Natural killer cell treated with Interleukin-12 subunit alpha and Interleukin-12 subunit beta and Interleukin-15 and Interleukin-18, amount 100 ng/mL, for 72 hours (primary cell): ENCODE measurements at regions not wholly inside any gene's neighbourhood (a gene's known extent, or its start where the extent isn't known, plus 50 kb on each side); places are given as distances from the start of the nearest gene placed in this dataset.

Experiments used
- ATAC-seq, 2 donors: fragments of 150-1000 bp; cut with Tn5 transposase in 1 of 2; sonication (Bioruptor Pico), chemical (Tn5 transposase) in 1 of 2; 2 replicates each; pipeline ENCODE4 v1.10.0; 2021
- DNase-seq: peaks from one replicate; pipeline ENCODE4 v3.0.0; 2022; ENCODE audit warnings: low spot score
- H3K27ac Mint-ChIP-seq, 2 donors: 1 replicate in 1 of 2; 2 replicates in 1 of 2; pipeline ENCODE4 v1.8.0; 2022; ENCODE audit warnings: mixed read lengths in 2 of 2, mild to moderate bottlenecking in 1 of 2, moderate library complexity in 1 of 2
- H3K27me3 Mint-ChIP-seq, 2 donors: 1 replicate in 1 of 2; 2 replicates in 1 of 2; pipeline ENCODE4 v1.8.0; 2022; ENCODE audit warnings: mixed read lengths in 2 of 2
- H3K36me3 Mint-ChIP-seq: one replicate; pipeline ENCODE4 v1.8.0; 2022; ENCODE audit warnings: mixed read lengths
- H3K4me1 Mint-ChIP-seq, 2 donors: 1 replicate in 1 of 2; 2 replicates in 1 of 2; pipeline ENCODE4 v1.8.0; 2022; ENCODE audit warnings: low read depth in 2 of 2, mixed read lengths in 2 of 2, mild to moderate bottlenecking in 1 of 2
- H3K4me3 Mint-ChIP-seq: one replicate; pipeline ENCODE4 v1.8.0; 2022; ENCODE audit warnings: mixed read lengths
- H3K9me3 Mint-ChIP-seq: 2 replicates; pipeline ENCODE4 v1.8.0; 2022; ENCODE audit warnings: mixed read lengths

DNA sequence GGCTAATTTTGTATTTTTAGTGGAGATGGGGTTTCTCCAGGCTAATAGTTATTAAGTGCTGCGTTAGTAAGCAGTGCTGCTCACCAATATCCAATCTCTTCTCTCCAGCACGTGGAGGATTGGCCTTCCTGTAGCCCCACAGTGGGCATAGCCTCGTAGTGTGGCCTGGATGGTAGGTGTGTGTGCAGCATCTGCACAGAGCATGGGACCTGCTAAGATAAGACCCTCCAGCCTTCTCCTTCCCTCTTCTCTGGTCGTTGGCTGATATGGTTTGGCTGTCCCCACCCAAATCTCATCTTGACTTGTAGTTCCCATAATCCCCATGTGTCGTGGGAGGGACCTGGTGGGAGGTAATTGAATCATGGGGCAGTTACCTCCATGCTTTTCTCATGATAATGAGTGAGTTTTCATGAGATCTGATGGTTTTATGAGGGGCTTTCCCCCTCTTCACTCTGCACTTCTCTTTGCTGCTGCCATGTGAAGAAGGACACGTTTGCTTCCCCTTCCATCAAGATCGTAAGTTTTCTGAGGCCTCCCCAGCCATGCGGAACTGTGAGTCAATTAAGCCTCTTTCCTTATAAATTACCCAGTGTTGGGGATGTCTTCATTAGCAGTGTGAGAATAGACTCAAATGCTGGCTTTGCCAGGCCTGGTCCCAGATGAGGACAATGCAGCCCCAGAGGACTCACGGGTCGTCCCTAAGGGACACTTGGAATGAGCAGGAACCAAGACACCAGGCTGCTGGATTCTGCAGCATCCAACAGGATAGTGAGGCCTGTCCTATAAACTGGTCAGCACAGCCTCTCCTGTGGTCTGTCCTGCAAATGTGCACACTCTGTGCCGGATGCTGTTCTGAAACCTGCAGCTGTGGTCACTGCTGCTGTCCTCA is 63.4 kb upstream of the AFDN start:
- no peak overlapping the region for H3K4me3 Mint-ChIP-seq
- no peaks in the 10 kb centered on the region for H3K4me1 Mint-ChIP-seq
- H3K9me3 Mint-ChIP-seq, result no peaks in the 10 kb centered on the region
- DNase-seq (no peak), ATAC-seq (no peak)
- H3K27ac Mint-ChIP-seq, result no peak overlapping the region
- no peaks in the 10 kb centered on the region for H3K36me3 Mint-ChIP-seq
- H3K27me3 Mint-ChIP-seq, result peaks cover 0 to 11% of the 10 kb centered on the region in 2 donors

DNA sequence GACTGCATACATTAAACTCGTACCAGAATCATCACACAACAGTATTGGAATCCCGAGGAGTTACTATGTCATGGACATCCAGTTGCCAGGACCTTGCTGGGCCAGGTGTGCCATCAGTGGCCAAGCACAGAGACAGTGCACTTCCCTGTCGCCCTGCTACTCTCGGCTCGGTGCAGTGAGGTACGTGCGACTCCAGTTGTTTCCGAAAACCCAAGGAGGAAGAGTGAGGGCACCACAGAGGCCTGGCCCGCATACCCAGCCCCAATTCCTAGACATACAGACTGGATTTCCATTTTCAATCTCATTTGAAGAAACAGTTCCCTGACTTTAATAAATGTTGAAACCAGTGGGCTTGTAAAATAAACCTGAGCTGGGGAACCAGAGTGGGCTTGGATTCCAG is 62.5 kb upstream of the AFDN start:
- no peak for DNase-seq
- H3K36me3 Mint-ChIP-seq, result no peaks in the 10 kb centered on the region
- H3K27ac Mint-ChIP-seq, result no peak overlapping the region
- H3K27me3 Mint-ChIP-seq, result peaks cover 0 to 8% of the 10 kb centered on the region in 2 donors
- no peak overlapping the region for H3K4me3 Mint-ChIP-seq
- no peak for ATAC-seq
- no peaks in the 10 kb centered on the region for H3K4me1 Mint-ChIP-seq
- no peaks in the 10 kb centered on the region for H3K9me3 Mint-ChIP-seq

DNA sequence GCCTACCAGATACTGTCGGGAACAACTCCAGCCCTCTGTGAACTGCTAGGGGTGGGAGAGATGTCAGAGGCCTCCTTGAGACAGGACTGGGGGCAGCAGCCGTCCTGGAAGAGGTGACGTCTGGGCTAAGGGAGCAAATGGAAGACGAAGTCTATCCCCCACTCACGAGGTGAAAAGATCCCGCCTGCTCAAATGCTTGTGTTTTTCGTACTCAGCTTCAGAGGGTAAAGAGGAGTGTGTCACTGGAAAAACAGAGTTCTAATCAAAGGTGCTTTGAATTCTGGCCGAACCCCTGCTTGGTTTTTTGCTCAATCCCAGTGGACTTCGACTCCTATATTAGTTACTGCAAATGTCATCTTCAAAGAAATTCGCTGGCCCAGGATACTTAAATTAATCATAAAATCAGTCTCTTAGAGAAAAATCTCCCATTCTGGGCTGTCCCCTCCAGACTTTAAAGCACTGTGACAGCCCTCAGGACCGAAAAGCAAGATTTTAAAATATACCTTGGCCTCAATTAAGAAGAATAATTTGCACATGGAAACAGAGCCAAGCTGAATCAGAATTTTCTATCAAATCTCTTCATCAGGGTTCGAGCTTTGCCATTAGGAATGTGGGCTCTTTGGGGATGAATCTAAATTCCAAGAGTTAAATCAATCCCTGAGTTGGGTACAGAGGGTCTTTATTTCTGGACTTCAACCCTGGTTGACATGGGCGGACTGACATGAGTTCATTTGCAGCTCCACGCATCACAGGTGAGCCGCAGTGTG is 61.8 kb upstream of the AFDN start:
- H3K27ac Mint-ChIP-seq, result no peak overlapping the region
- DNase-seq (no peak), ATAC-seq (no peak)
- H3K36me3 Mint-ChIP-seq, result no peaks in the 10 kb centered on the region
- H3K27me3 Mint-ChIP-seq, result peaks cover 0 to 3% of the 10 kb centered on the region in 2 donors
- H3K4me1 Mint-ChIP-seq, result no peaks in the 10 kb centered on the region
- no peak overlapping the region for H3K4me3 Mint-ChIP-seq
- H3K9me3 Mint-ChIP-seq, result no peaks in the 10 kb centered on the region

DNA sequence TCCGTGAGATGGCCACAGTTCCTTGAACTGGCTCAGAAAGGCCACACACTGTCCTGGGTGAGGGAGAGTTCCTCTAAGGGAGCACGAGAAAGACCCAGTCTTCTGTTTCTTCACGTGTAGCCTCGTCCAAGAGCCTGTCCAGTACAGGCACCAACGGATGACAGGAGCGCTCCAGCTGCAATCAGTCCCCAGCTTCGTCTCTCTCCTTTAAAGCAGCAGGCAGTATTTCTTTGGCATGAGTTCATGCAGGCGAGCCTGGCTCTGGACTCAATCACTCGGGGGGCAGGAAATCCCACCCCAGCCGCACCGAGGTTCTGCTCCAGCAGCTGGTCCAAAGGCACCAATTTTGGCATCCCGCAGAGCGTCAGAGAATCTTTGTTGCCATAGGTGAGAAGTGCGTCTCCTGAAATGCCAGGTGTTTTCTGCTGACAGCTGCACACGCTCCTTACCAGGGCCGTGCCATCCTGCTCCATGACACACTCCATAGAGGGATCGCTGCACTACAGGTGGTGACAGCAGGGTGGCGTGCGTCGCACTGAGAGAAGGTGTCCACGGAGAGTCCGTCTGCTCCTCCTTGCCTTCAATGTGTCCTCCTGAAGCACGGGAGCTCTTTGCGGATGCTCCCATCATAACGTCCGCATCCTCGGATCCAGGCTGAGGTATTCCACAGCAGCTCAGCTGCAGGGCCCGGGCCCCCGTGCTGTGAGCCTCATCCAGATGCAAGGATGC is 59.6 kb upstream of the AFDN start:
- no peaks in the 10 kb centered on the region for H3K9me3 Mint-ChIP-seq
- no peak overlapping the region for H3K4me3 Mint-ChIP-seq
- ATAC-seq (no peak), DNase-seq (no peak)
- H3K36me3 Mint-ChIP-seq, result no peaks in the 10 kb centered on the region
- no peak overlapping the region for H3K27ac Mint-ChIP-seq
- peaks cover 0 to 6% of the 10 kb centered on the region in 2 donors for H3K27me3 Mint-ChIP-seq
- no peaks in the 10 kb centered on the region for H3K4me1 Mint-ChIP-seq

DNA sequence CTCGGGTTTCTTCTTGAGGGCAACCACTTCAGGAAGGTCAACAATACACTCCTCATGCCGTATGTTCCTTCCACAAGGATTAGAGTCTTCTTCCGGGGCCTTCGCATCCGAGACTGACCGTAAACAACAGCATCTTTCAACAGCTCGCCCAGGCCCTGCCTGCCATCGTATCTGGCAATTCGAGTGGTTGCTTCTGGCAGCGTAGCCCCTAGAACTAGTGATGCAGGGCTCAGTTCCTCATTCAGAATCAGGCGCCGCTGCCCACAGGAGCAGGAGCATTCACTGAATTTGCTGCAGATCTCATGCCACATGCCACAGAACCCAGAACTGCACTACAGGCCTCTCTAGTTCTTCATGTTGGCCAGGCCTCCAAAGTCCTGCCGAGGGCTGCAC is 59.0 kb upstream of the AFDN start:
- H3K27ac Mint-ChIP-seq, result no peak overlapping the region
- DNase-seq (no peak), ATAC-seq (no peak)
- H3K4me1 Mint-ChIP-seq, result no peaks in the 10 kb centered on the region
- no peaks in the 10 kb centered on the region for H3K36me3 Mint-ChIP-seq
- no peak overlapping the region for H3K4me3 Mint-ChIP-seq
- no peaks in the 10 kb centered on the region for H3K9me3 Mint-ChIP-seq
- H3K27me3 Mint-ChIP-seq, result peaks cover 0 to 7% of the 10 kb centered on the region in 2 donors

DNA sequence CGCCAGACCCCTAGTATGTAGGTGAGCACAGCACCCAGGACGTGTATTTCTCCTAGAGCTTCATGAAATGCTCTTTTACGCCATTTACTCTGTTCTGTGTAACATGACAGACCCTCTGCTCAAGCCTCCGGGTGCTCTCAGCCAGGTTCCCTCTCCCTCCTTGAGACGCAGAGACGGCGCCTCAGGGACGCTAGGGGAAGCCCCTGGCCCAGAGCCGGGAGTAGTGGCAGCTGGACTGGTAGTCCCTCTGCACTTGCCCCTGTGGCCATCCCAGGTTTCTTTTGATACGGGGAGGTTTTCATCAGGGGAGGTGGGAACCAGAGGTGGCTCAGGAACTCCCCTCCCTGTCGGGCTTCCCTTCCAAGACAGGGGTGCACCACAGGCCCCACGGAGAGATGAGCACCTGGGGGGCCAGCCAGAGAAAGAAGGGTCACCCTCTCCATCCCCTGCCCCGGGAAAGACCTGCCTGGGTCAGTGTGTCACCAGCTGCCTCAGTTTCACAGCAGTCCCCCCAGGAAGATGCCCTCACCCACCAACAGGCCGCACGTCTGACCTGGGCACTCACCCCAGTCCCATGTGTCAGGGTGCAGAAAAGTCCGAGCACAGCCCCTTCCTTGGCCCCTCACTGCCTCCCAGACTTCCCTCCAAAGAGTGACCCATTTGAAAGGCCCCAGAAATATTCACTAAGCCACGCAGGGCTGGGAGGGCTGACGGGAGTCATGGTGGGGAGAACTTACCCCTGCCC is 58.1 kb upstream of the AFDN start:
- H3K9me3 Mint-ChIP-seq, result no peaks in the 10 kb centered on the region
- DNase-seq, result no peak
- no peak overlapping the region for H3K4me3 Mint-ChIP-seq
- H3K36me3 Mint-ChIP-seq, result no peaks in the 10 kb centered on the region
- H3K27ac Mint-ChIP-seq, result no peak overlapping the region
- no peak for ATAC-seq
- H3K27me3 Mint-ChIP-seq, result peaks cover 0 to 6% of the 10 kb centered on the region in 2 donors
- H3K4me1 Mint-ChIP-seq, result no peaks in the 10 kb centered on the region

DNA sequence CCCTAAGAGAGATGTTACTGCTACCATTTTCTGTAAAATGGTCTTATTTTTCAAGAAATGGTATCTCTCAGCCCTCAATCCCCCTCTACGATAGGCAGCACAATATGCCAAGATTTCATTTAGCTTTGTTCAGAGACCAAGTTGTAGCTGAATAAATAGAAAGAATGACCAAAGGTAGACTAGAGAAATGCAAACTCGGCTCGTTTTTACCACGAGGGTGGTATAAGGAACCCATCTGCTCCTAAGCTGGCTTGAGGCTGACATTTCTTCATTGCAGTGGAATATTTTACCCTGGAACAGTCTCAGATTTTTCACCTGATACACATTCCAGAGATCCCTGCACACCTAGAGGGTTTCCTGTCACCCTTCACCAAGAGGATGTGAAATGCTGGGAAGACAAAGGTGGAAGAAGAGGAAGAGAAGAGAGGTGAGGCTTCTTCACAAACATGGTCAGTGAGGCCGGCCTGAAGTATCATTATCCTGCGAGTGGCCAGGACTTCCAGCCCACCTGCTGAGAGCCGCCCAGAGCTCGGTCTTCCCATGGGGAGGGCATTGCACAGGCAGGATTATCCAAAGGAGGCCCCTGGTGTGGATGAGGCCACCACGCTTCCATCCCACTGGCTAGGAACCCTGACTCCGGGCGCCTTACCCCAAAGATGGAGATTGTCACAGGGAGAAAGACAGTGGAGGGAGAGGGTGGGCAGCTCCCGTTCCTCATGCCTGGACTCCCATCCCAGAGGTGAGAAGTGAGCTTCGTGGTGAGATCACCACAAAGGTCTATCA is 57.1 kb upstream of the AFDN start:
- H3K9me3 Mint-ChIP-seq, result no peaks in the 10 kb centered on the region
- no peak overlapping the region for H3K27ac Mint-ChIP-seq
- H3K4me1 Mint-ChIP-seq, result no peaks in the 10 kb centered on the region
- no peak overlapping the region for H3K4me3 Mint-ChIP-seq
- H3K36me3 Mint-ChIP-seq, result no peaks in the 10 kb centered on the region
- H3K27me3 Mint-ChIP-seq, result peaks cover 0 to 6% of the 10 kb centered on the region in 2 donors
- ATAC-seq (no peak), DNase-seq (no peak)

DNA sequence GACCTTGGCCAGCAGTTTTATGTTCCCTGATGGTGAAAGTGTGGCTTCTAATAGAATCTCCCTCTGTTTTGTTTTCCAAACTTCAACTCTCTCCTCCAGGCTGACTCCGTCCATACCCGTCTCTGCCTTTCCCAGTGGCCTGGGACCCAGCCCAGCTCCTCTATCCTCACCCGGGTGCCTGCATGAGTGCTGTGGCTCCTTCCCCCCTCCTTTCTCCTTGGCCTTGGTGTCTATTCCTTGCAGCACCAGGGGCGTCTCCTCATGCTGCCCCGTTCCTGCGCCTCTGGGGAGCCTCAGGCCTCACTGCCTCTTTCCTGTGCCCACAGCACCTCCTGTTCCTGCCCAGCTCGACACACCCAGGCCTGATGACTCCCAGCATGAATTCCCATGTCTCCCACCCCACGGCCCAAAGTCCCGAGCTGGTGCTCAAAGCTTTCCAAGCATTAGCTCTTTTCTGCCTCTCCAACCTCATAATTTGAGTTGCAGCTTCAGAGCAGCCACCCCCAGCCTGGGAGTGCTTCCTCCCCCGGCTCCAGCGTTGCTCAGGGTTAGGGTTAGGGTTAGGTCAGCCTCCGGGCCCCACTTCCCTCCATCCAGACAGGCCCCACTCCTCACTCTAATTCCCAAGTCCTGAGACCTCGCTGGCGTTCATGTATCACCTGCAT is 56.3 kb upstream of the AFDN start:
- H3K36me3 Mint-ChIP-seq, result no peaks in the 10 kb centered on the region
- H3K9me3 Mint-ChIP-seq, result no peaks in the 10 kb centered on the region
- H3K4me1 Mint-ChIP-seq, result no peaks in the 10 kb centered on the region
- H3K27me3 Mint-ChIP-seq, result peaks cover 0 to 6% of the 10 kb centered on the region in 2 donors
- no peak for ATAC-seq
- DNase-seq, result no peak
- H3K4me3 Mint-ChIP-seq, result no peak overlapping the region
- no peak overlapping the region for H3K27ac Mint-ChIP-seq

DNA sequence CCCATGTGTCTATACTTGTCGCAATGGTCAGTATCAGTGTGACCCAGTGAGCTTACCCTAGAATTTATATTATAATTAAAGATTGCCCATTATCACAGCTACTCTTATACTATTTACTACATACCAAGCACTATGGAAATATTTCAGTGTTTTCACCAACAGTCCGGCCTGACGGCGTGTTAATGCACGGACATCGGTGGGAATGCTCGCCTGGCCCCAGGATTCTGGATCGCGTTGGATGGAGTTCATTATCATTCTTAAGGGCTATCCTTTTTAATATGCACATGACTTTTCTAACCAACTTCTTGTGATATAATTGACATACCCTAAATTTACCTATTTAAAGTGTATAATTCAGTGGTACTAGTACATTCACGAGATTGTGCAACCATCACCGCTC is 51.8 kb upstream of the AFDN start:
- H3K27me3 Mint-ChIP-seq, result peaks cover 0 to 18% of the 10 kb centered on the region in 2 donors
- no peaks in the 10 kb centered on the region for H3K9me3 Mint-ChIP-seq
- ATAC-seq (no peak), DNase-seq (no peak)
- no peak overlapping the region for H3K4me3 Mint-ChIP-seq
- no peaks in the 10 kb centered on the region for H3K36me3 Mint-ChIP-seq
- no peaks in the 10 kb centered on the region for H3K4me1 Mint-ChIP-seq
- H3K27ac Mint-ChIP-seq, result no peak overlapping the region

DNA sequence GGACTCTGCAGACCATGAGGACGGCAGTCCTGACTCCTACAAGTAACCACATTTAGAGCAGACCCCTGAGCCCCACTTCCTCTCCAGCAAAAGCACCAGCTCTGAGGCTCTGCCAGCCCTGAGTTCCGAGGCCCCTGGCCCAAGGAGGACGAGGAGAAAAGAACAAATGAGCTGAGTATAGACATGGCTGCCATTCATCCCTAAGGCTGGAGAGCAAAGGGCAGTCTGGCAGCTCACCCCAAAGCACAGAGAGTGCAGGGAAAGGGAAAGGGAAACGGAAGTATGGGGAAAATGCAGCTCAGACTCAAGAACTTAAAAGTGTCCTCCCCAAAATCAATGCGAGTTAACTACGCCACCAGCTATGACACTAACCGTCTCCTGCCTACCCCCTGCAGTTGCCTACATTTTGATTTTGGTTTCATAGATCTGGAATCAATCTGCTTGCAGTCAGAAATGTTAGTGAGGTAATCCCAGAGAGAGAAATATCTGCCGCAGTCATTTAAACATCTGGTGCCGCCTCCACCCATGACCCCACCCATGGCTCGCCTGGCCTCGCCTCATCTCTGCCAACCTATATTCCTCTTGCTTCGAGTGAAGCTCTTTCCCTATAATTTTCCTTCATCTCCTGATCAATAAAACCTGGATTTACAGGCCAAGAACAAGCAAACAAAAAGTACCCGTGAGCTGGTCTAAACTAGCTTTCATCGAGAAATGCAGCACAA is 49.6 kb upstream of the AFDN start:
- ATAC-seq (no peak), DNase-seq (no peak)
- H3K27ac Mint-ChIP-seq, result no peak overlapping the region
- no peaks in the 10 kb centered on the region for H3K36me3 Mint-ChIP-seq
- no peaks in the 10 kb centered on the region for H3K4me1 Mint-ChIP-seq
- H3K9me3 Mint-ChIP-seq, result no peaks in the 10 kb centered on the region
- H3K4me3 Mint-ChIP-seq, result no peak overlapping the region
- peaks cover 0 to 18% of the 10 kb centered on the region in 2 donors for H3K27me3 Mint-ChIP-seq
